CD4-positive, alpha-beta T cell treated with Interleukin-15 for 4 hours (primary cell): ENCODE measurements at regions not wholly inside any gene's neighbourhood (a gene's known extent, or its start where the extent isn't known, plus 50 kb on each side); places are given as distances from the start of the nearest gene placed in this dataset.
"Not testable (repeated sequence)": the region's sequence is repeated elsewhere in the genome, so short reads cannot be mapped to it uniquely, and the experiment has no call there.

Experiments used
- DNase-seq: peaks from one replicate; pipeline ENCODE4 v3.0.0-alpha.2; 2020; ENCODE audit warnings: low spot score

DNA sequence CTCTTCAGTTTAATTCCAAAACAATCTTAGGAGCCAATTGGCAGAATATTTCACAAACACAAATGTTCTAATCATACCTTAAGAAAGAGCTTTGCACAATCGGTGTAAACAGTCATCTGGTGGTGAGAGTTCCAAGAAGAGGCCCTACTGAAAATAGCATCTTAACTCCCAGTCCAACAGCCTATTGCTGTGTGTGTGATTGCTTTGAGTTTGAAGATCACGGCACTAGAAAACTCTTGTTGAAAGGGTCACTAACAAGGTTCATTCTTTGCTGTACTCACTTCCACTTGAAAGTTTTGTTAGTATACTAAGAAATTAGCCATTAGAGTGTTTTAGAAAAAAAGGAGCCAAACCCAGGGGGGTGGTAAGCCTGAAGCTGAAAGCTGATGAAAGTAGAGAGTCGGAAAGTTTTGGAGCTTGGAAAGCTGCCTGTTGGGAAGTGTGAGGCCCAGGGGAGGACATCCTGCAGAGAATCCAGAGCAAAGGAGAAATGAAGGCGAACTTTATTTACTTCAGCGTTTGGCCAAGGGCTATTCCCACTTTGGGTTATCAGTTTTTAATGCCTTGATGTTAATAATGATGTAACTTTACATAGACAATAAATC is 180.3 kb upstream of the GHR start:
- no peak for DNase-seq

DNA sequence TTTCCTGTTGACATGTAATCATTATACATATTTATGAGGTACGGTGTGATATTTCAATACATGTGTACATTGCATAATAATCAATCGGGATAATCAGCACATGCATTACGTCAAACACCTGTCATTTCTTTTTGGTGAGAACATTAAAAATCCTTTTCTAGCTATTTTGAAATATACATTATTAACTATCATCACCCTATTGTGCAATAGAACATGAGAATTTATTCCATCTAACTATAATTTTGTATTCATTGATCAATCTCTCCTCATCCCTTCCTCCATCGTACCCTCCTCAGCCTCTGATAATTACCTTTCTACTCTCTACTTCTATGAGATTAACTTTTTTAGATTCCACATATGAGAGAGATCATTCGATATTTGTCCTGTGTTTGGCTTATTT is 170.9 kb upstream of the GHR start:
- DNase-seq: no peak

DNA sequence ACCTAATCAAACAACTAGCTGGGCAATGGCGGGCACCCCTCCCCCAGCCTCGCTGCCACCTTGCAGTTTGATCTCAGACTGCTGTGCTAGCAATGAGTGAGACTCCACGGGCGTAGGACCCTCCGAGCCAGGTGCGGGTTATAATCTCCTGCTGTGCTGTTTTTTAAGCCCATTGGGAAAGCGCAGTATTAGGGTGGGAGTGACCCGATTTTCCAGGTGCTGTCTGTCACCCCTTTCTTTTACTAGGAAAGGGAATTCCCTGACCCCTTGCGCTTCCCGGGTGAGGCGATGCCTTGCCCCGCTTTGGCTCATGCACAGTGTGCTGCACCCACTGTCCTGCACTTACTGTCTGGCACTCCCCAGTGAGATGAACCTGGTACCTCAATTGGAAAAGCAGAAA is 163.3 kb upstream of the GHR start:
- not testable (repeated sequence) for DNase-seq

DNA sequence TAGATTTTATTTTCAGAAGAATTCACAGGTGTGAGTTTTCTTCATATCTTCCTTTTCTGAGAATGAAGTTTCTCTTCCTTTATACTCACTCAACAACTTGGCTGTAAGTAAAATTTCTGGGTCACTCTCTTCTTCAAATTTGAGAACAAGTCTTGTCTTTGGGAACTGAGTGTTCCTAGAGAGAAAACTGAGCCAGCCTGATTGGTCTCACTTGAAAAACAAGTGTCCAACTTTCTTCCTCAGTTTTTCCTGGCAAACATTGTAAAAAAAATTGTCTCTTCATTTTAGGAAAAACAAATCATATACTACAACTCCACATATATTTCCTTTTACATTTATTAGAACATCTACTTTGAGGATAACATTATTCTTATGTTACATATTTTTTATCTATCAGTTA is 156.1 kb upstream of the GHR start:
- no peak for DNase-seq

DNA sequence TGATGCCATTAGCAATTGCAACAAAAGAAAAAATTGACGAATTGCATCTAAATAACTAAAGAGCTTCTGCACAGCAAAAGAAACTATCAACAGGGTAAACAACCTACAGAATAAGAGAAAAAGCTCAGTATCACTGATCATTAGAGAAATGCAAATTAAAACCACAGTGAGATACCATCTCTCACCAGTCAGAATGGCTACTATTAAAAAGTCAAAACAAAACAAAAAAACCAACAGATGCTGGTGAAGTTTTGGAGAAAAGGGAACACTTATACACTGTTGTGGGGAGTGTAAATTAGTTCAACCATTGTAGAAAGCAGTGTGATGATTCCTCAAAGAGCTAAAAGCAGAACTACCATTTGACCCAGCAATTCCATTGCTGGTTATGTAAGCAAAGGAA is 155.1 kb upstream of the GHR start:
- DNase-seq: not testable (repeated sequence)

DNA sequence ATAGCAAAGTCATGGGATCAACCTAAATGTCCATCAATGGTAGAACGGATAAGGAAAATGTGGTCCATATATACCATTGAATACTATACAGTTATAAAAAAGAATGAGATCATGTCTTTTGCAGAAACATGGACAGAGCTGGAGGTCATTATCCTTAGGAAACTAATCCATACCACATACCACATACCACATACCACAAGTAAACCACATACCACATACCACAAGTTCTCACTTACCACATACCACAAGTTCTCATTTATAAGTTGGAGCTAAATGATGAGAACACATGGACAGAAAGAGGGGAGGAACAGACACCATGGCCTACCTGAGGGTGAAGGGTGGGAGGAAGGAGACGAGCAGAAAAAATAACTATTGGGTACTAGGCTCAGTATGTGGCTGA is 154.6 kb upstream of the GHR start:
- DNase-seq: no peak

DNA sequence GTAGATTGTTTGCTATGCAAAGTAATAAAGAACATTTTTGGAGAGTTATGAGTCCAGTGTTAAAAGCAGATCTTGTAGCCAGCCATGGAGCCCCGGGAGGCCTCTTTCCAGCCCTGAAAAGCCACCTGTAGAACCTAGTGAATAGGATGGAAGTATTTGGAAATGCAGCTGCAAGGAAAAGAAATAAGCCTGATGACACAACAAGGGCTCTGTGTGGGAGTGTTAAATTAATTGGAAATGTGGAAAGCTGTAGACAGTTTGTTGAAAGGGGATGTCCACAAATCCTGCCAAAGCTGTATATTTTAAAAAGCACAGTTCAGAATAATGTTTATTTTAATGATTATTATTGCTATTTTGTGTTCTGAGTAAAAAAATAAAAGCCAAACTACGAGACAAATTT is 152.5 kb upstream of the GHR start:
- no peak for DNase-seq

DNA sequence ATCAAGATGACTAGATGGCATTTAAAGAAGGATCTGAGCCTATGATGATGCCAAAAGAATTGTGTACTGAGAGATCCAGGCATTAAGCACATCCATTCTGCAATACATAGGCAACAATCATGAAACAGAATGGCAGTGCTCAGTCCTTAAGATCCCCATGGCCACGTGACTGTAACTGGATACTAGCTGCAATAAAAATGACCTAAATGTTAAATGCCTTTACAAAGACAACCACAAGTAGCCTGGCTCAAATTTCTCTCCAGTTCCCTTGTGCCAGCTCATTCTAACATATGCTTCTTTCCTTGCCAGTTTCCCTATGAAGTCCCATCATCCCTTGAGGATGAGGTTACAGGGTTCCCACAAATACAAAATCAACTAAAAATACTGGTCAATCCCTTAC is 148.3 kb upstream of the GHR start:
- DNase-seq: no peak

DNA sequence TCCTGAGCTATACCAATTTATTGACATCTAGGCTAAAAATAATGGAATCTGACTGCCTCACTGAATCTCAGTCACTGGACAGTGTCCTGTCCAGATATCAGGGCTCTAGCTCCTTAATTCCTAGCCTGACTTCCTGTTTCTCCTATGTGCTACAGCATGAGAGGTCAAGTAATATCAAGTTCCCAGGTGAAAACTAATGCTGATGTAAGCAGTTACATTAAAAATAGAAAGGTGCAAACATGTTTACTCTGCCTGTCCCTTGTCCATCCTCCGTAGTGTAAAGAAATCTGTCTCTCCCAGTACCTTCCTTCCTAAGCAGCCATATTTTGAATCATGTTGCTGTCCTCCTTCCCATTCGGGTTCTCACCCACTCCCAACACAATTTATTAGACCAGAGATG is 145.9 kb upstream of the GHR start:
- no peak for DNase-seq

DNA sequence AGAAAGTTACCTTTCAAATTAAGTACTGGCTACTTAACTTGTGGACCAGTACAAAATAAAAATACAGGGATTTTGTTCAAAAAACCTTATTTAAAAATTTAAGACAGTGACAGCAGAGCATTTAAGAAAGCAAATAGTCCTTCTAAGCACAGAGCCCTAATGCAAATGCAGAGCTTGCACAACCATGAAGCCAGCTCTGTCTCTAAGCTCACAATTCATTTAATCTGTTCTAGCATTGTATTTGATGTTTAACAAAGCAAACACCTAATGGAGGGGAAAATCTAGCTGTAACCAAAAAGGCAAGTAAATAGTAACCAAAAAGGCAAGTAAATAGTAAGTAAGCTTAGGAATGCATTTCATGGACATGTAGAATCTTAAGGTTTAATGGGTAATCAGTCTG is 138.7 kb upstream of the GHR start:
- no peak for DNase-seq

DNA sequence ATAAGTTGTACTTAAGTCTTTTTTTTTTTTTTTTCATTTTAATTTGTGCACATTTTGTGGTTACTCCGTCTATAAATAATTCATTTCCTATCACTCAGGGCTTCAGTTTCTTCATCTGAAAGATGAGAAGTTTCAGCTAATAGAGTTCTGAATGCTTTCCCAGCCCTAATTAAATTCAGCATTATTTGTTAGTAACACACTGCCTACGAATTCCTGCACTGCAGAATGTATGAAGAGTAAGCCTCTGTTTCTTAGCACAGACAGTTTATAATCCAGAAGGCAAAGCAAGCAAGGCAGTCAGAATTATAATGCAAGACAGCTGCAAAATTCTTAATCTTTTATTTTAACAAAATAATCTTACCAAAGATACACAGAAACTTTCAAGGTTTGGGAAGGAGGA is 138.0 kb upstream of the GHR start:
- DNase-seq: no peak

DNA sequence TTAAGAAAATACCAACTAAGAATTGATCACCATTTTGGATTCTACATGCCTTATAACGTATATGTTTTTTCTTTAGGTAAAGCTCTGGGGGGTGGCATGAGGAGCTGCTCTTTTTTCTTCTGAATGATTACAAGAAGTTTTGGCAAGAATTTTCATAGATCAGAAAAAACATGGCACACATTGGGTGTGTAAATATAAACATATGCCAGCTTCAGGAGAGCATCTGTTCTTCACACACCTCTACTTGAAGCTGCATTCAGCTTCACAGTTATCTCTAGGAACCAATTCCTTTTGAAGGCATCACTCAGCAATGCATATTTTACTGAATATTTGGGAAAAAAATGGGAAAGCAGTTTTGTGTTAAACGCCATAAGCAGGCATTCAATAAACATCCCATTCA is 122.7 kb upstream of the GHR start:
- no peak for DNase-seq

DNA sequence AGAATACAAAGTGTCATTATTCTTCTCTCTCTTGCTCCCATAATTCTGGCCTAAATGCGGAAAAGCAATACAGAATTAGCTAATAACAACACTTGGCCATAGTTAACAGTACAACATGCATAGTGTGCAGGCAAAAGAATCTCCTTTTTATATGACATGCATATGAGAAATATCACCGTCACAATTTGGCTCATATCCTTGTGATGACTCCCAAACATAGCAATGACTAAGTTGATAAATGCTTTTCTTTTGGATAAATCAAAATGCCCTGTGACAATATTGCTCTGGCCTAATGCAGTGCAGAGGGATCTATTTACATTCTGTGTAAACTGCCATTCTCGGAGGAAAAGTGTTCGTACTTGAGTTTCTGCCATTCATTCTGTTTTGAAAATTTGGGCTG is 121.9 kb upstream of the GHR start:
- DNase-seq: no peak

DNA sequence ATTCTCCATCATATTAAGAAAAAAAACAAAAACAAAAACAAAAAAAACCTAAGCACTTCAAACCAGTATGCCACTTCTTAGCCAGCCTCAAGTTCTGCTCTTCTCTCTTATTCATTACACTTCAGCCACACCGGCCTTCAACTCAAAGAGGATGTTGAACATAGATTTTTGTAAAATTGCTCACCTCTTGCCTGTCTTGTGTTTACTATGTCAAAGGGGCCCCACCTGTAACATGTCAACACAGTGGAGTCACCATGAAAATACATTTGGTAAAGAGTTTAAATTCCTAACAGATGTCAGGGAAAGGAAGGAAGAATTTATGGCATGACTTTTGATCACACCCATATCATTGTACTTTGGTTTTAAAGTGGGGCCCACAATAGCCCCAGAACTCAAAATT is 121.1 kb upstream of the GHR start:
- DNase-seq: no peak

DNA sequence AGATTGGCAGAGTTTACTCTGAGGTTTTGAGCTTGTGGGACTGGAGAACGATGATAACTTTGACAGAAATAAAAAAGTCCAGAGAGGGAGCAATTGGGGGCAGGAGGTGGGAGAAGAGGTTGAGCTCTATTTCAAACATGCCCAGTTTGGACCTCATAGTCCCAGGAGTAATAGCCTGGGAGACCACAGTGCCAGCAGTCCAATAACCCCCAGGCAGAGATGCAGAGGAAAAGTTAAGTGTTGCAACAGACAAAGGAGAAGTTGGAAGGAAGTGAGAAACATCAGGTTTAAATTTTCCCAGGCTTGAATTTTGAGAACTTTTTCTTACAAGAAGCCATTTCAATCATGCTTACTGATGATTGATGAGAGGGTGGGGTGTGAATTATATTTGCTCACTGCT is 117.0 kb upstream of the GHR start:
- DNase-seq: no peak

DNA sequence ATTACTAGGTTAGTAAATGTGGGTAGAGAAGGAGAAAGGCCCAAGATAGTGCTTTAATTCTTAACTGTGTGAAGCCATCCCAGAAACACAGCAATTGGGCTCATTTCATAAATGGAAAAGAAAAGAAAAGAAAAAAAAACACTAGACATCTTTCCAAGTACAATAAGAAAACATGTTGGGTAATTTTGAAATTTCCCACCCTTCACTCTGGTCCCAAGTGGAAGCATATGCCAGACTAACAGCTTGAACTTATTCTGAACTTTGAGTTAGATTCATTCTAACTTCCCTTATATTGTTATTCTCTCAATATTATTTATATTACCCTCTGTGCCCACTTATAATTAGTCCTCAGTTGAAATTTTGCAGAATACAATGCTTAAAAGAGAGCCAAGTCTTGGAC is 113.4 kb upstream of the GHR start:
- DNase-seq: no peak

DNA sequence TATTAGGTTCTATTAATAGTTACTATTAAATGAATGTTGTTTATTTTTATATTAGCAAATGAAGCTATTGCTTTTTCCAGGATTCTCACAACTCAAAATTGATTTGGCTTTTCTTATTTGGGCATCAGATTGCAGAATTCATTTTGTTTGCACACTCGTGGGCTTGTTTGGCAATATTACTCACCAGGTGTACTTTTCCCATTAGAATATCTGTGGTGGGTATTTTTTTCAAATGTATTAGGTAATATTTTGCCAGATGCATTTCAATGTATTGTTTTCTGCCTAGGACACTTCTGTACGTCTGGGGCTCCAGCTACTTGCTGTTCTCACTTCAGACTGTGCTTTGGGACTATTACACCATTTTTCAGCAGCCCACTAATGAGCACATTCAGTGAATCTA is 108.0 kb upstream of the GHR start:
- no peak for DNase-seq

DNA sequence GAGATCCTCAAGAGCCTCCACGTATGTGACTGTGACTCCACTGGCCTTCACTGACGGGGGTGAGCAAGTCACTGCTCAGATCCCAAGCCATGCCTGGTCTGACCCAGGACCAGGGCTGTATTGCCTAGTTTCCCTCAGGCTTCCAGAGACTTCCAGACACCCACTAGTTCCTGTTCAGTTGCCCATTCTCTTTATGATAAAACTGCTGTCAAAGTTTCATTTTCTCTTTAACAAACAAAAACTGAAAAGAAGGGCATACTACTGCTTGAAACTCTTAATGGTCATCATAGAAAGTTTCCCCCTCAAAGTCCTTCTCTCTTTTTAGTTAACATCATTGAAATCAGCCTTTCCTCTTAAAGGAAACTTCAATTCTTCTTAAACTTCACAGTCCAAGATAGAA is 105.7 kb upstream of the GHR start:
- no peak for DNase-seq

DNA sequence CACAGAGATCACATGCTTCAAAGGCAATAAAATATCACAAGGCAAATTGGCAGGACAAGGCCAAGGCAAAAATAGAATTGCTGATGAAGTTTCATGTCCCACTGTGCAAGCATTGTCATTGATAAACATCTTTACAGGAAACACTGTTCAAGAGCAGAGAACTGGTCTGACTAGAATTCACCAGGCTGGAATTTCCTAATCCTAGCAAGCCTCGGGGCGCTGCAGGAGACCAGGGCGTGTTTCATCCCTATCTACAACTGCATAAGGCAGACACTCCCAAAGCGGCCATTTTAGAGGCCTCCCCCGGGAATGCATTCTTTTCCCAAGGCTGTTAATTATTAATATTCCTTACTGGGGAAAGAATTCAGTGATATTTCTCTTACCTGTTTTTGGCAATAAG is 103.7 kb upstream of the GHR start:
- DNase-seq: not testable (repeated sequence)

DNA sequence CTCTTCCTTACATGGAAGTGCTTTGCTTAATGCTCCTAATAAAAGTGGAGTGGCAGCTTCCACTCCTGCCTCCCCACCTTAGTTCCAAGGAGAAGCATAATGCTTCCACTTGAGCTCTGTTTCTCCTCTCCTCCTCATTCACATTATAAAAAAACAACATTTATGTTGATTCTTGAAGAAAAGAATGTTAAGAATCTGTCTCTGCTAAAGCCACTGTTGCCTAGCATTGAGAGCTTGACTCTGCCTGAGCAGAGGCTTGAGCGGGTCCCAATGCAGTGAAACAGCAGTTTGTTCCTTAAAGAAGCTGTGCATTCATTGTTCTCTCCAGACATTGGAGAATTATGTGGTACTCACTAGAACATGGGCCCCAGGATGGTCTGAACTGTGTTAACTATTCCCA is 101.5 kb upstream of the GHR start:
- no peak for DNase-seq

DNA sequence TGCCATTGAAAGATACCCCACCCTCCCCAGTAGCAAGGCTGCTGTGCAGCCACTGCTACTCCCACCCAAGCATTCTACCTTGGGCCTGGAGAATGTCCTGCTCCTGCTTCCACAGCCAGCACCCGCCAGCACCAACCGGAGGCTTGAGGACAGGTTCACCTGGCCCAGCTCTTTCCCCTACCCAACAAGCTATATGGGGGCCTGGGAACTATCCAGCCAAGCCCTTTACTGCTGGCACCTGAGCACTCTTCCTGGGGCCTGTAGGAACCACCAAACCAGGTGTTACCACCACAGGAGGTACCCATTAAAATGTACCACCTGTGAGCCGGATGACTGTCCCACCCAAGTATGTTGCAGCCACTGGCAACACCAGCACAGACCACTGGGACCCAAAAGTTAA is 86.1 kb upstream of the GHR start:
- DNase-seq: no peak

DNA sequence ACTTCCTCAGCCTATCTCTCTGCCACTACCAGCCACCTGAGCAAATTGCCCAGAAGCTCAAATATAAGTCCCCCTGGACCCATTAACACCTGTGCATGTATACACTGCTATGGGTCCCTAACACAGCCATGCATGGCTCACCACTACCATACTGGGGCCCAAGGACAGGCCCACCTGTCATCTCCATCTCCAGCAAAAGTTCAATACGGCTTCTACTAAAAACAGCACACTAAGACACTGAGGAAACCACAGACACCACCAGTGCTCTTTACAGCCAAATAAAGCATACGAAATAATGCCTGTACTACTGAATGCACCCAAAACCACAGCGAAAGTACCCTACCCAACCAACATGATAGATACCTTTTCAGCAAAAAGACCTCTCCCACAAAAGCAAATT is 85.6 kb upstream of the GHR start:
- DNase-seq: no peak

DNA sequence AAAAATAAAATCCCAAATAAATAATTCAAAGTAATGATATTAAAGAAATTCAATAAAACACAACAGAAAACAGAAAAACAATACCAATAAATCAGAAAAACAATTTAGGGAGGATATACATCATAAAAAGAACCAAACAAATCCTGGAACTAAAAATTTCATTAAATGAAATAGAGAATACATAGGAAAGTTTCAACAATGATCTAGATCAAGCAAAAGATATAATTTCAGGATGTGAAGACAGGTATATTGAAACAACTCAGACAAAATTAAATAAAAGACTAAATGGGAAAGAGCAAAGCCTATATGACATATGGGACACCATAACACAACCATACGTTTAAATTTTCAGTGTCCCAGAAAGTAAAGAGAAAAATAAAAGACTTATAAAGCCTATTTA is 85.1 kb upstream of the GHR start:
- DNase-seq: no peak

DNA sequence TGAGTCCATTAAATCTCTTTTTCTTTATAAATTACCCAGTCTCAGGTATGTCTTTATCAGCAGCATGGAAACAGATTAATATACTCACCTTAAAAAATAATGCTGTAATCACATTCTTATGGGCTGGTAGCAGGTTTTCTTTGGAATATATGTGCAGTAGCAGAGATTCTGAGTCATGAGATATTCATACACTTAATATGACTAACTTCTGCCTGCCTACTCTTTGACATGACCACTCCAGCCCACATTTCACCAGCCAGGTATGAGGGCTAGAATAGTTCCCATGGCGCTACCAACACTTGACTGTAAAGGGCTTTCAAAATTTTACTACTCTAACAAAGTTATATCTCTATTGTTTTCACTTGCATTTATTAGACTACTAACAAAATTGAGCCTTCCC is 74.1 kb upstream of the GHR start:
- DNase-seq: no peak

DNA sequence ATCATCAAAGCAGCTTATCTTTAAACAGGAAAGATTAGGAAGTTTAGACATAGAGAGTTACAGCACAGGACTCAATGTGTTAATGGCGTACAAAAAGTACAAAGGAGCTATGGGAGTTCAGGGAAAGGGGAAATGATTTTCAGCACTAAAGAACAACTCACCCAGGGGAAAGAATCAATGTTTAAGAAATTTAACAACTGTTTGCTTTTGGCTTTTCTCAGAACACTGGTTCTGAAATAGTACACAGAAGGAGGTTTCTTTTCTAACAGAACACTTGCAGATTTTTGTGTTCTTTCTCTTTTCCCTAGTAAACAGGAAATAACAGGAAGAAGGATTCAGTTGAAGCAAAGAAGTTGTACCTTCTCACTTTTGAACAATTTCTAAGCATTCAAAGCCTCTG is 71.3 kb upstream of the GHR start:
- no peak for DNase-seq
